ENCODE measurements at regions not wholly inside any gene's neighbourhood (a gene's known extent, or its start where the extent isn't known, plus 50 kb on each side); places are given as distances from the start of the nearest gene placed in this dataset.

DNA sequence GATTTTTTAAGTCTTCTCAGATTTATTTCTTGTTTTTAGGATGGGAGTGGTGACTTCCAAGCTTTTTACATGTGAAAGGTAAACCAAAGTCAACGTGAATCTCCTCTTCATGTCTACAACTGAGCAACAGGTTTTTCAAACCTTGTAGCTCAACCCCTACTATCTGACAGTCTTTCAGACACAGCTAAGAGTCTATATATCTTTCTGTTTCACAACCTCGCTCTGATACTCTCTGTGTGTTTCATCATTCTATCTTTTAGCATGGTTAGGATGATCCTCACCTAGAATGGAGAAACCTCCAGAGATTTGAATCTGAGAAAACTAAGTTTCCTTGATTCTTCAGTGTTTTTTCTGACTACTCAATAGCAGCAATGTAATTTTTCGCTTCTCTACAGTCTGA, 96.1 kb downstream of the EPDR1 start:
- H3K36me3 Mint-ChIP-seq (ENCODE audit: insufficient read depth in 1 of 3, low read depth in 3 of 3) = no peaks in the 10 kb centered on the region

More for the DNA sequence above, 96.1 kb downstream of the EPDR1 start:
- no peak overlapping the region for H2BK15ac ChIP-seq (ENCODE audit: low read depth, low read length)
- no CpG with 5 or more reads among the region's 3 CpGs for WGBS (ENCODE audit: extremely low coverage, insufficient read length, low lambda C conversion rate)
- no peak overlapping the region for H3K27ac Mint-ChIP-seq
- no peaks in the 10 kb centered on the region for H3K9me3 ChIP-seq (ENCODE audit: control insufficient read depth, low read depth, low read length)
- no peak overlapping the region for H3K23ac ChIP-seq (ENCODE audit: insufficient read length, low read depth, low read length)
- no peak overlapping the region for H4K91ac ChIP-seq (ENCODE audit: insufficient read length, low read depth, low read length)
- no peak overlapping the region for H3K18ac ChIP-seq (ENCODE audit: insufficient read length, low read depth, low read length)
- no peak overlapping the region for H3T11ph ChIP-seq (ENCODE audit: low read length)
- H3K27ac ChIP-seq (ENCODE audit: insufficient read length, low read depth, low read length) = no peak overlapping the region
- no peaks in the 10 kb centered on the region for H3K9me3 Mint-ChIP-seq
- H3K4me2 ChIP-seq (ENCODE audit: insufficient read depth, insufficient read length, low read length) = no peak overlapping the region
- no peak overlapping the region for H3K4me3 Mint-ChIP-seq
- no peak overlapping the region for H3K9ac ChIP-seq (ENCODE audit: extremely low read depth, insufficient read length, low read length)
- no peak overlapping the region for H3K56ac ChIP-seq (ENCODE audit: insufficient read length, low read depth, low read length)
- no peak for DNase-seq
- no peak overlapping the region for H3K4ac ChIP-seq (ENCODE audit: low read depth, low read length)
- no peaks in the 10 kb centered on the region for H3K23me2 ChIP-seq (ENCODE audit: insufficient read length, low read depth, low read length, poor library complexity, severe bottlenecking)
- H3K14ac ChIP-seq (ENCODE audit: insufficient read depth, low read length) = no peak overlapping the region
- H2AK5ac ChIP-seq (ENCODE audit: insufficient read length, low read length) = no peak overlapping the region
- no peak overlapping the region for H2BK120ac ChIP-seq (ENCODE audit: low read depth, low read length, poor library complexity, severe bottlenecking)
- H2BK20ac ChIP-seq (ENCODE audit: low read depth, low read length, poor library complexity, severe bottlenecking) = no peak overlapping the region
- H4K20me1 ChIP-seq (ENCODE audit: control insufficient read depth, insufficient read depth, insufficient read length) = no peaks in the 10 kb centered on the region
- no peaks in the 10 kb centered on the region for H3K79me1 ChIP-seq (ENCODE audit: insufficient read depth, low read depth, low read length, poor library complexity, severe bottlenecking)
- no peaks in the 10 kb centered on the region for H3K4me1 ChIP-seq (ENCODE audit: insufficient read depth, low read length)
- no peak overlapping the region for H2BK5ac ChIP-seq (ENCODE audit: insufficient read length, low read length)
- no peak overlapping the region for H2BK12ac ChIP-seq (ENCODE audit: insufficient read length, low read depth, low read length)
- peaks cover 8% of the 10 kb centered on the region in 2 experiments for H3K4me1 Mint-ChIP-seq
- no peak overlapping the region for H4K5ac ChIP-seq (ENCODE audit: insufficient read length, low read depth, low read length)
- no peak overlapping the region for H4K8ac ChIP-seq (replicated peaks; ENCODE audit: insufficient read length, low read depth, low read length)
- H3K79me2 ChIP-seq (ENCODE audit: insufficient read depth, low read length) = no peaks in the 10 kb centered on the region
- no peak overlapping the region for H2AFZ ChIP-seq (ENCODE audit: low read length)
- TF ChIP-seq, protein P1, sequence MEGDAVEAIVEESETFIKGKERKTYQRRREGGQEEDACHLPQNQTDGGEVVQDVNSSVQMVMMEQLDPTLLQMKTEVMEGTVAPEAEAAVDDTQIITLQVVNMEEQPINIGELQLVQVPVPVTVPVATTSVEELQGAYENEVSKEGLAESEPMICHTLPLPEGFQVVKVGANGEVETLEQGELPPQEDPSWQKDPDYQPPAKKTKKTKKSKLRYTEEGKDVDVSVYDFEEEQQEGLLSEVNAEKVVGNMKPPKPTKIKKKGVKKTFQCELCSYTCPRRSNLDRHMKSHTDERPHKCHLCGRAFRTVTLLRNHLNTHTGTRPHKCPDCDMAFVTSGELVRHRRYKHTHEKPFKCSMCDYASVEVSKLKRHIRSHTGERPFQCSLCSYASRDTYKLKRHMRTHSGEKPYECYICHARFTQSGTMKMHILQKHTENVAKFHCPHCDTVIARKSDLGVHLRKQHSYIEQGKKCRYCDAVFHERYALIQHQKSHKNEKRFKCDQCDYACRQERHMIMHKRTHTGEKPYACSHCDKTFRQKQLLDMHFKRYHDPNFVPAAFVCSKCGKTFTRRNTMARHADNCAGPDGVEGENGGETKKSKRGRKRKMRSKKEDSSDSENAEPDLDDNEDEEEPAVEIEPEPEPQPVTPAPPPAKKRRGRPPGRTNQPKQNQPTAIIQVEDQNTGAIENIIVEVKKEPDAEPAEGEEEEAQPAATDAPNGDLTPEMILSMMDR (conservative IDR thresholded peaks at IDR 0.05) = no peak
- H3K27me3 Mint-ChIP-seq (ENCODE audit: low read depth) = no peaks in the 10 kb centered on the region; the same call in 1 of the 2 replicates
- no peaks in the 10 kb centered on the region for H3K27me3 ChIP-seq (ENCODE audit: insufficient read depth, low read length)
